Skeletal muscle tissue (tissue), 3 donors: ENCODE measurements at regions not wholly inside any gene's neighbourhood (a gene's known extent, or its start where the extent isn't known, plus 50 kb on each side); places are given as distances from the start of the nearest gene placed in this dataset.

Source experiments
- H3K27ac ChIP-seq: one replicate; pipeline ENCODE4 v1.7.0; 2013; ENCODE audit warnings: mild to moderate bottlenecking, low read depth, low read length, inconsistent platforms
- H3K27me3 ChIP-seq, 3 donors: one replicate each; pipeline ENCODE4 v1.7.0; 2013; ENCODE audit warnings: low read length in 3 of 3; ENCODE audit not compliant: control insufficient read depth in 3 of 3, insufficient read depth in 3 of 3
- H3K36me3 ChIP-seq, 3 donors: one replicate each; pipeline ENCODE4 v1.7.0; 2013; ENCODE audit warnings: low read length in 3 of 3; ENCODE audit not compliant: control insufficient read depth in 3 of 3, insufficient read depth in 3 of 3
- H3K4me1 ChIP-seq, 3 donors: one replicate each; pipeline ENCODE4 v1.7.0; 2013; ENCODE audit warnings: low read length in 3 of 3, mild to moderate bottlenecking in 3 of 3; ENCODE audit not compliant: control insufficient read depth in 3 of 3, insufficient read depth in 3 of 3
- H3K4me3 ChIP-seq, 3 donors: one replicate each; pipeline ENCODE4 v1.7.0; 2013; ENCODE audit warnings: low read length in 3 of 3
- H3K9ac ChIP-seq, 3 donors: one replicate each; pipeline ENCODE4 v1.7.0; 2013; ENCODE audit warnings: low read length in 3 of 3, mild to moderate bottlenecking in 3 of 3, moderate library complexity in 2 of 3, low read depth in 1 of 3
- H3K9me3 ChIP-seq, 3 donors: one replicate each; pipeline ENCODE4 v1.7.0; 2013; ENCODE audit warnings: low read length in 3 of 3; ENCODE audit not compliant: control insufficient read depth in 3 of 3
- donor health status: Osteomylitis.

DNA sequence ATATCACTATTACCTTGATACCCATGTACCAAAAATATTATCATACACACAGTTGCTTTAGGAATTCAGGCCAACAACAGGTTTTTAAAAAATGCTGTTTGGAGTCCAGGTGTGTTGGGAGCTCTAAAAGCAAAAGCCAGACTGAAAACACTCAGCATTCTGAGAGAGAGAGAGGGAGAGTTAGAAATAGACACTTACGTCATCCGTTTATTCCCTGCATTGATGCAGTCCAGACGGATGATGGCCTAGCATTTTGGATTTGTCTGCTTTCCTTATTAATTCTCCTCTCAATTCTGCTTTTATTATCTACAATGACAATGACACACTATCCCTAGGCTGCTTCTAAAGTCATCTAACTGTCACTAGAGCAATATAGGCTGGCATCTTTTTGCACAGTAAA, 358.3 kb upstream of the BOD1L1 start:
- no peak overlapping the region for H3K27ac ChIP-seq
- H3K4me3 ChIP-seq, result no peak overlapping the region
- H3K9me3 ChIP-seq, result no peaks in the 10 kb centered on the region
- H3K4me1 ChIP-seq, result no peaks in the 10 kb centered on the region
- no peak overlapping the region for H3K9ac ChIP-seq
- no peaks in the 10 kb centered on the region for H3K36me3 ChIP-seq
- H3K27me3 ChIP-seq, result no peaks in the 10 kb centered on the region

GRCh38 chr4:13986548-13986947, 359.0 kb upstream of the BOD1L1 start:
- Histone ChIP-seq H3K4me3 (no peak overlapping the region), H3K9me3 (no peaks in the 10 kb centered on the region), H3K27me3 (no peaks in the 10 kb centered on the region), H3K4me1 (no peaks in the 10 kb centered on the region), H3K9ac (no peak overlapping the region), H3K27ac (no peak overlapping the region), H3K36me3 (no peaks in the 10 kb centered on the region)

DNA sequence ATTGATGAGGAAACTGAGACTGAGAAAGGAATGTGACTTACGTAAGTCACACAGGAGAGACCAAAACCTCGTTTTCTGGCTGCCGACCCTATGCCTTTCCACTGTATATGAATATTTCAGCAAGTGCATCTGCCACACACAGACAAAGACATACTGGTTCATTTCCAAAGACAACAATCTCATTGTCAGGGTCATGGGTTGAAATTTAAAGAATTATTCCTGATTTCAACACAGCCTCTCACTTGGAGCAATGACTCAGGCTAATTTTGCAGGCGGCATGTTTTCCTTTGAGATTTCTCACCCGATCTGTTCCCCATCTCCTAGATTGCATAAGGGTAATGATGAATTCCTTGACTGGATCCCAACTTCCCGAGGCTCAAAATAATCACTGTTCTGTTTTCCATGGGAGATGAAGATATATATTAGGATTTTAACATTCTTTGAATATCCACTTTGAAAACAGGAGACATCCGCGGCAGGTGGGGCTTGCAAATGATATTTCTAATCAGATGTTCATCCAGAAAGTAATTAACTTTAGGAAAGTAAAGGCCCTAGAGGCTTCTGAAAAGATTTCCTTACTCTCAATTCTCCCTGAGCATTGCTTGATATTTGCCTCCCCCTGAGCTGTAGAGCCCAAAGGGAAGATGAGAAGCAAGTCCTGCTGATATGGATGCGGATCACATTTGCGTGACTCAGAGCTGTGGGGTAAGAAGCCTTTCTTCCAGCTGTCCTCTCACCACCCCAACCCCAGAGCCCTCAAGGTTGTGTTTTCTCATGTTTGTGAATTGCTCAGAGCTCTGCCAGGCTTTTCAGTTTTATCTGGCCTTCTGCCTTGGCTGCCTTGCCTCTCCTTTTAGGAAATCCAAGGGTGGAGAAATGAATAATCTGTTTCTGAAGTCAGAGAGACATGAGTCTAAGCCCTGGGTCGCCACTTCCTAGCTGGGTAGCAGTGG, 361.1 kb upstream of the BOD1L1 start:
- no peak overlapping the region for H3K27ac ChIP-seq
- no peaks in the 10 kb centered on the region for H3K36me3 ChIP-seq
- H3K9ac ChIP-seq, result no peak overlapping the region

GRCh38 chr4:13989501-13989900, 362.0 kb upstream of the BOD1L1 start:
- no peak overlapping the region for H3K27ac ChIP-seq
- no peaks in the 10 kb centered on the region for H3K36me3 ChIP-seq
- H3K9ac ChIP-seq, result no peak overlapping the region
- no peaks in the 10 kb centered on the region for H3K9me3 ChIP-seq
- H3K4me1 ChIP-seq, result no peaks in the 10 kb centered on the region
- H3K4me3 ChIP-seq, result no peak overlapping the region
- H3K27me3 ChIP-seq, result no peaks in the 10 kb centered on the region

More for the DNA sequence above, 361.1 kb upstream of the BOD1L1 start:
- no peaks in the 10 kb centered on the region for H3K4me1 ChIP-seq
- no peaks in the 10 kb centered on the region for H3K27me3 ChIP-seq
- H3K9me3 ChIP-seq, result no peaks in the 10 kb centered on the region
- no peak overlapping the region for H3K4me3 ChIP-seq

DNA sequence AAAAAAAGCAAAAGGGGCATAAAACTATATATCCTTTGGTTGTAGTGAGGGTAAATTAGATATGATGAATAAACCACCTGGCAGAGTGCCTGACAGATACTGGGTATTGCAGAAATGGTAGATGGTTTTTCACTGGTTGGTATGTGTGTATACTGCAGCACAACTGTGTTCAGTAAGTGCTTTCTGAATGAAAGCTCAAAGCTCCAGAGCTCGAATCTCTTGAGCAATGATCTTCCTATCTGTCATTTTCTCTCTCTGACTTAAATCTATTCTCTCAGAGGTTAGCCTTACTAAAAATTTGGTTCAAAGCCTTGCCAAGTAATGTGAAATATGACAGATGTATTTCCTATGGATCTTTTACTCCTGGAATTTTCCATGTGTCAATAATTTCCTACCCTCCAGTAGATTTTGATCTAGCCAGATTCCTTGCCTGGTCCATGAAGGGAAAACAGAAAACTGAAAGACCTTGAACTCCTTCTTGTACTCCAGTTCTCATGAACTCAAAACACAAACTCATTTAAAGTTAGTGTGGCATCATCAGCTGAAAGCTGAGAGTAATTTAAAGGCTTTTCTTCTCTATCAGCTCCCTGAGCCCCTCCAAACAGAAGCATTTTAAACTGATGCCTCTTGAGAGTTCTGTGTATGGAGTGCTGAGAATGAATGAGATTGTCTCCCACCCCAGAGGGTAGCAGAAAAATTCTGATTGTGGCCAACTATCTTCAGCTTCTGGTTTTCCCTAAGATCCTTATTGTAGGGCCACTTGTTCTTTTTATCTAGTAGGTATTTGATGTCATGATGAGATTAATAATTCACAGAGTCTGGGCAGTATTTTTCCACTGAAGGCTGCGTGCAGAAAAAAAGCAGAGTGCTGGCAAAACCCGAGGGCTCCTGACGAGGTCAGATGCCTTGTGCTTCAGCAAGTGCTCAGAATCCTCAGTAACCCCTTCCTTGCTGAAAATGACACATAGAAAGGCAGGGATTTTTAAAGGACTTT, 363.4 kb upstream of the BOD1L1 start:
- no peaks in the 10 kb centered on the region for H3K4me1 ChIP-seq
- H3K9me3 ChIP-seq, result no peaks in the 10 kb centered on the region
- no peak overlapping the region for H3K9ac ChIP-seq
- no peaks in the 10 kb centered on the region for H3K36me3 ChIP-seq
- no peak overlapping the region for H3K27ac ChIP-seq
- H3K27me3 ChIP-seq, result no peaks in the 10 kb centered on the region
- no peak overlapping the region for H3K4me3 ChIP-seq

DNA sequence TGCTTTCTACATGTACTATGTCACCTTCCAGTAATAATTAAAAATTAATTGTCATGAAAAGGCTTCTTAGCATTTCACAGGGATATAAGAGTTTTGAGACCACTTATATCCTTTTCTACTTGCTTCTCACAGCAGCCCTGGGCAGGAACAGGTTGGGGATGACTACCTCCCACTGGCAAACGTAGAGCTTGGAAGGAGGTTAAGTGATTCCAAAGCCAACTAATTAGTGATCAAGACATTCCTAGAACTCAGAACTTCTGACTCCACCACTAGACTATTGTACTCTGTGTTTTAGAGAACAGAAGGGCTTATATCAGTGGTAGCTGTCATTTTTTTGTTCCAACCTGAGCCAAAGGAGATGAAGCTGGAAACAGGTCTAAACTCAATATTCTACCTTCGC, 364.5 kb upstream of the BOD1L1 start:
- no peaks in the 10 kb centered on the region for H3K27me3 ChIP-seq
- H3K9me3 ChIP-seq, result no peaks in the 10 kb centered on the region
- no peak overlapping the region for H3K27ac ChIP-seq
- H3K36me3 ChIP-seq, result no peaks in the 10 kb centered on the region
- no peaks in the 10 kb centered on the region for H3K4me1 ChIP-seq
- H3K4me3 ChIP-seq, result no peak overlapping the region
- no peak overlapping the region for H3K9ac ChIP-seq

- H3K27ac ChIP-seq, result no peak overlapping the region
- no peaks in the 10 kb centered on the region for H3K36me3 ChIP-seq
- H3K9me3 ChIP-seq, result no peaks in the 10 kb centered on the region
- no peak overlapping the region for H3K4me3 ChIP-seq
- no peak overlapping the region for H3K9ac ChIP-seq
- H3K4me1 ChIP-seq, result no peaks in the 10 kb centered on the region
- H3K27me3 ChIP-seq, result no peaks in the 10 kb centered on the region
Measured at GRCh38 chr4:13992975-13993520, 365.5 kb upstream of the BOD1L1 start.

GRCh38 chr4:13994016-13994415, 366.5 kb upstream of the BOD1L1 start:
- Histone ChIP-seq H3K4me1 (no peaks in the 10 kb centered on the region), H3K9ac (no peak overlapping the region), H3K36me3 (no peaks in the 10 kb centered on the region), H3K27me3 (no peaks in the 10 kb centered on the region), H3K27ac (no peak overlapping the region), H3K4me3 (no peak overlapping the region), H3K9me3 (no peaks in the 10 kb centered on the region)

DNA sequence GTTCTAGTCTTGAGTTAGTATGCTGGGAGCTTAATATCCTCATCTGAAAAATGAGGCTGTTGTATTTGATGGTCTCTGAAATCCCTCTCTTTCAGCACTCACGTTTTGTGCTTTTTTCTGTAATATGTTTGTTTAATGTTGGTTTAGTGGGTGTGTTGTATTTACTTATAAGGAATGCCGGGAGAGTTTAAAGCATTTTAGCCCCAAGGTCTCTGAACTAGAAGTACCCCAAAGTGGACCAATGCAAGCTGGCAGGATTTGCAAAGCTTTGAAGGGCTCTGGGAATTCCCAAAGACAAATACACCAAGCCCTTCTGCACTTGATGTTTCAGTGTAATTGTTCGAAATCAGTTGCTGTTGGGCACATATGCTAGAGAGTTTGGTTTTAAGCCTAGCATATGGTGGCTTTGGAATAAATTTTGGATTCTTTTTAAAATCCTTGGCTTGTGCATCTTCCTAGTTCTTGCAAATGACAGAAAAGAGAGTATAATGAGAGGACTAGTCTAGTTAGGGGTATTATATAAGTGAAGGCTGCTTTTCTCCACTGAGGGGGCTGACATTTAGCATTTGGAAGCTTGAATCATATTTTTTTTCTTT, 371.4 kb upstream of the BOD1L1 start:
- peaks cover 0 to 2% (median 0%) of the 10 kb centered on the region in 3 donors for H3K9me3 ChIP-seq
- no peaks in the 10 kb centered on the region for H3K27me3 ChIP-seq
- H3K4me3 ChIP-seq, result no peak overlapping the region
- H3K9ac ChIP-seq, result no peak overlapping the region
- no peaks in the 10 kb centered on the region for H3K4me1 ChIP-seq
- no peaks in the 10 kb centered on the region for H3K36me3 ChIP-seq
- H3K27ac ChIP-seq, result no peak overlapping the region
